ENCODE measurements at regions not wholly inside any gene's neighbourhood (a gene's known extent, or its start where the extent isn't known, plus 50 kb on each side); places are given as distances from the start of the nearest gene placed in this dataset.

DNA sequence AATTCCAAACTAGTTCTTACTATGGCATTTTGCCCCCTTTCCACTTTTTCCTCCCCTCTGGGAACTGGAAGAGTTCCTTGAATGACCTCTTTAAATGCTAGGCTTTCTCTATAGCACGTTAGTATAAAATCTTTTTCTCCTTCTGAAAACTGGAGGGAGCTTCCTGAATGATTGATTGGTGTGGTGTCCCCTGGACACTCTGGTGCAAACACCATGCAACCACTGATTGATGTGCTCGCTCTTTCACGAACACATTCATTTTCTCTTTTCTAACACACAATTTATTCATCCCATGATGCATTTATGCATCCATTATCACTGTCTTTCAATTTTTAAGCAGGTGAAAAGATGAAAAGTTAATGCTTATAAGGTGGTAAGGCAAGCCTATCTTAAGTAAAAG, 159.1 kb upstream of the NANOGP8 start:
- TF ChIP-seq, protein P1, sequence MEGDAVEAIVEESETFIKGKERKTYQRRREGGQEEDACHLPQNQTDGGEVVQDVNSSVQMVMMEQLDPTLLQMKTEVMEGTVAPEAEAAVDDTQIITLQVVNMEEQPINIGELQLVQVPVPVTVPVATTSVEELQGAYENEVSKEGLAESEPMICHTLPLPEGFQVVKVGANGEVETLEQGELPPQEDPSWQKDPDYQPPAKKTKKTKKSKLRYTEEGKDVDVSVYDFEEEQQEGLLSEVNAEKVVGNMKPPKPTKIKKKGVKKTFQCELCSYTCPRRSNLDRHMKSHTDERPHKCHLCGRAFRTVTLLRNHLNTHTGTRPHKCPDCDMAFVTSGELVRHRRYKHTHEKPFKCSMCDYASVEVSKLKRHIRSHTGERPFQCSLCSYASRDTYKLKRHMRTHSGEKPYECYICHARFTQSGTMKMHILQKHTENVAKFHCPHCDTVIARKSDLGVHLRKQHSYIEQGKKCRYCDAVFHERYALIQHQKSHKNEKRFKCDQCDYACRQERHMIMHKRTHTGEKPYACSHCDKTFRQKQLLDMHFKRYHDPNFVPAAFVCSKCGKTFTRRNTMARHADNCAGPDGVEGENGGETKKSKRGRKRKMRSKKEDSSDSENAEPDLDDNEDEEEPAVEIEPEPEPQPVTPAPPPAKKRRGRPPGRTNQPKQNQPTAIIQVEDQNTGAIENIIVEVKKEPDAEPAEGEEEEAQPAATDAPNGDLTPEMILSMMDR (IDR thresholded peaks at IDR 0.05): no peak
- TF ChIP-seq POLR2A (IDR thresholded peaks at IDR 0.05): no peak
- TF ChIP-seq EP300 (IDR thresholded peaks at IDR 0.05): no peak

Measured in ovary (tissue), 3 donors.